ENCODE measurements at regions not wholly inside any gene's neighbourhood (a gene's known extent, or its start where the extent isn't known, plus 50 kb on each side); places are given as distances from the start of the nearest gene placed in this dataset.
"Not testable (repeated sequence)": the region's sequence is repeated elsewhere in the genome, so short reads cannot be mapped to it uniquely, and the experiment has no call there.

DNA sequence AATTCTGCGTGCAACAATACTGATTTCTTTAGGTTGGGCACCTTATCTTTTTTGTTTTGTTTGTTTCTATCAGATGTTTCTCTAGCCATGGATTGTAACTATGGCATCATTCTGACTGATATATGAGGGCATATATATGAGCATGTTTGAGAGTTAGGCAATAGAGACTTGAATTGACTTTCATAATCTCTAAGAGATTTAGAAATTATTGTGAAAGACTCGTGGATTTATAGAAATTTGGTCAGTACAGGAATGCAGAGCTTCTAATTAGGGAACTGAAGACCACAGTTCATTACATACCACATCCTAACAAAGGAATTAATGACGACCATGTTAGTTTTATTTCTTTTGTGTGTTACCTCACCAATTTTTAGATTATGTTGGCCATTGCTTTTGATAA is 546.0 kb upstream of the GRAMD2B start:
- no peak for DNase-seq
- in situ Hi-C loops (cut with HindIII; ENCODE audit: low pct_ligation_motif_present, low pct_unique_long_range_greater_than_20kb, low sequenced_read_pairs) = no loop called here

DNA sequence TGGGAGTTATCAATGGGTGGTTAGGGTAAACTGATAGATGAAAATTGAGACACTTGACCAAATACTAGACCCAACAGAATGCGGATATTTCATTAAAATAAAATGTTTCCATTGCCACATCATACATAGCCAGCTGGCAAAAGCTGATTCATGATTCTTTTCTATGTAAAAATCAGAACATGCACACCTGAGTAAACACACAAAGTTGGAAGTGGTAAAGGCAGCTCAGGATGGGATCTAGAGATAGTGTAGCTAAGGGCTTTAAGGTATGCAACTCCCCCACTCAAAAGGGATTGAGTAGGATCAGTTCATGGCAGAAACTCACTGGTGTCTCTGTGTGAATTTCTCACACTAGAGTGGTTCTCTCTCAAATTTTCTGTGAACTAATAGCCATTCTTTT is 541.1 kb upstream of the GRAMD2B start:
- in situ Hi-C loops (cut with HindIII; ENCODE audit: low pct_ligation_motif_present, low pct_unique_long_range_greater_than_20kb, low sequenced_read_pairs) = no loop called here

DNA sequence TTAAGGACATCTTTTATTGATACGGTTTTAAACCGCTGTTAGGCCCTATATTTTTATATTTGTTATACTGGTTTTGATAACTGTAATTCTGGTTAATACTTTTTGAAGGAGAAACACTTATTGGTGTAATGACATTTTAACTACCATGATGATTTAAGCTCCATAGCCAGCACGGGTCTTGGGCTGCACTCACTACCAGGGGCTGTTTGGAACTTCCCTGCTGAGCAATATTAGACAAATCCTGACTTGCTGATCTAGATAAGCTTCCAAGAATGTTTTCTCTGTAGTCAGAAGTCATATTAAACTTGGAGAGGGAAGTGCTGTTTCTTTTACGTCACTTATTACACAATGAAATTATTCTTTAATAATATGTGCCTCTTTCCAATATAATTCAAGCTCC is 540.0 kb upstream of the GRAMD2B start:
- in situ Hi-C loops (cut with HindIII; ENCODE audit: low pct_ligation_motif_present, low pct_unique_long_range_greater_than_20kb, low sequenced_read_pairs) = no loop called here
- no peak for DNase-seq

More for the DNA sequence above, 541.1 kb upstream of the GRAMD2B start:
- no peak for DNase-seq

DNA sequence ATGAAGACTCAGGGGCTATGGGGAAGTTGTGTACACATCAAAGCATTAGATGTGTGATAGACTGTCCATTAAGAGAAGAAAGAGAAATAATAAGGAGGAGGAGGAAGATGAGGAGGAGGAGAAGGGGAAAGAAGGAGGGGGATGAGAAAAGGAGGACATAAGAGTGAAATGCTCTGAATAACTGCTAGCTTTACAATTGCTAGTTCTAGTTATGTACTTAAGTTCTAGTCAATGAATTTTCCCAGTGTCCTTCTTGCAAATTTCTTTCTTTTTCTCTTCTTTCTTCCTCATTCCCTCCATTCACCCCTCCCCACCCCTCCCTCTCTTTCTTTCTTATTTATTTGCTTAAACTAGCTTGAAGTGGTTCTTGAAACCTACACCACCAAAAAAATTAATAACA is 534.9 kb upstream of the GRAMD2B start:
- no peak for DNase-seq
- in situ Hi-C loops (cut with HindIII; ENCODE audit: low pct_ligation_motif_present, low pct_unique_long_range_greater_than_20kb, low sequenced_read_pairs) = no loop called here

DNA sequence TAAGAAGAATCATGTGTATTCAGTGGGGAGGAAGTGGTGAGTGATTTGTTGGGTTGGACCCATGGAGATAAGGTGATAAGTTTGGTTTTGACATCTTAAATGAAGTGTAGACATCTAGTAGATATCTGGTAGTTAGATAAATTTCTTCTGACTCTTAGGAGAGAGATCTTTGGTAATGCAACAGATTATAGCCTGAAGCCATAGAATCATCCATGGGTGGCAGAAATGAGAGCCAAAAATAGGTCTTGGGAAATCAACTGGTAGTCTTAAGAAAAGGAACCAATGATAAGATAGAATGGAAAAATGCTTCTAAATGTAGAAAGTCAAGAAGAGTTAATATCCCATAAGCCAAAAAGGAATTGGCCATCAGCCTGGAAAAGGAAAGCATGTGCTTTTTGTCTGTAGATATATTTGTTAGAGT is 532.7 kb upstream of the GRAMD2B start:
- in situ Hi-C loops (cut with HindIII; ENCODE audit: low pct_ligation_motif_present, low pct_unique_long_range_greater_than_20kb, low sequenced_read_pairs) = no loop called here
- DNase-seq = no peak

- in situ Hi-C loops (cut with HindIII; ENCODE audit: low pct_ligation_motif_present, low pct_unique_long_range_greater_than_20kb, low sequenced_read_pairs) = no loop called here
- DNase-seq = no peak
Measured at GRCh38 chr5:125891061-125891725, 532.0 kb upstream of the GRAMD2B start.

- in situ Hi-C loops (cut with HindIII; ENCODE audit: low pct_ligation_motif_present, low pct_unique_long_range_greater_than_20kb, low sequenced_read_pairs) = no loop called here
- no peak for DNase-seq
Measured at GRCh38 chr5:125894383-125894782, 528.8 kb upstream of the GRAMD2B start.

DNA sequence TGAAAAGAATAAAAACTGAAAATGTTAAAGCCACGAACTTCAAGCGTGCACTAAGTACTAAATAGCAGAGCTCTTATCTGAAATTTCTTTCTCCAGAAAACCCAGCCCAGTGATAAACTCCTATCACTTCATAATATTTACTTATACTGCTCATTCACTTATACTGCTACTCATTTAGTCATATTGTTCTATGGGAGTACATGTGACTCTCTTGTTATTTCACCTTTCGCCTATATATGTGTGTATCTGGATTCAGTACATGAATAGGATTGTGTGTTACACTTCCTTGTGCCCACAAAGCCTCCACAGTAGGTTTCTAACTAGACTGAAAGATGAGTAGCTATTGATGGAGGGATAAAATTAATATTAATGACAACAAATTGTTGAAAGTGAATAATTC is 526.8 kb upstream of the GRAMD2B start:
- in situ Hi-C loops (cut with HindIII; ENCODE audit: low pct_ligation_motif_present, low pct_unique_long_range_greater_than_20kb, low sequenced_read_pairs) = no loop called here
- DNase-seq = no peak

DNA sequence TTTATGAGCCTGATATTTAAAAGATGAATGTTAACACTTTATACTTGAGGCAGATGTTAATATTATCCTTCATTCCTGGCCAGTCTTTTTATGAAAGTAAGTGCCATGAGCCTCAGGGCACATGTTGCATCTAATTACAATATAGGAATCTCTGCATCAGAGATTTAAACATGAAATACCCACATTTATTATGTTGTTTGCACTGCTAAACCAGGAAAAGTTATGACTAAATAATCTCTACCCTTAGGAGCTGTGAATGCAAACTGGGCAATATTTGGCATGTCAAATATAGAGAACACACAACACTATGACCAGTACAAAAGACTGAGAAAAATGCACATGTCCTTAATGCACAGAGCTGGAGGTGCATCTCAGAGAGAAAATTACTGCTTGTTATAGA is 526.1 kb upstream of the GRAMD2B start:
- DNase-seq = no peak
- in situ Hi-C loops (cut with HindIII; ENCODE audit: low pct_ligation_motif_present, low pct_unique_long_range_greater_than_20kb, low sequenced_read_pairs) = no loop called here

DNA sequence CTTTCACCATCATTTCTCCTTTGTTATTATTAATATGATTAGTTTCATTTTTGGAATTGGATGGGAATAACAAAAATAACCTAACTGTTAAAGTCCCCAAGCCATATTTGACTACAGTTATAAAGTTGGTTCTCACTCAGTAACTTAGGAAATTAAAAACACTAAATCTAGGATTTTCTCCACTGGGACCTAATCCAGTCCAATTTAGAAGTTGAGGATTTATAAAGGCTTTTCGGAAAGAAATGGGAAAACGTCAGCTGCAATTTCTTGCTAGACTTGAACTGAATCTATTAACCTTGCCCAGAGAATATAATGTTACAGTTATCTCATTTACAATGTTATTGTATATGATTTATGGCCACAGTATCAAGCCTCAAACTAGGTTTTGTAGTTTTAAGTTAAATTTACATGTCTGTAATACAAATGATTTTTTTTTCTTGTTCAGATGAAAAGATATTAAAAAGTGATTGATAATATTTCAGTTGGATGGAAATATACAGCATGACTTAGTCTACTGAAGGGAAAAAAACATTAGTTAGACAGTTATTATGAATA is 524.3 kb upstream of the GRAMD2B start:
- DNase-seq = no peak
- in situ Hi-C loops (cut with HindIII; ENCODE audit: low pct_ligation_motif_present, low pct_unique_long_range_greater_than_20kb, low sequenced_read_pairs) = no loop called here

DNA sequence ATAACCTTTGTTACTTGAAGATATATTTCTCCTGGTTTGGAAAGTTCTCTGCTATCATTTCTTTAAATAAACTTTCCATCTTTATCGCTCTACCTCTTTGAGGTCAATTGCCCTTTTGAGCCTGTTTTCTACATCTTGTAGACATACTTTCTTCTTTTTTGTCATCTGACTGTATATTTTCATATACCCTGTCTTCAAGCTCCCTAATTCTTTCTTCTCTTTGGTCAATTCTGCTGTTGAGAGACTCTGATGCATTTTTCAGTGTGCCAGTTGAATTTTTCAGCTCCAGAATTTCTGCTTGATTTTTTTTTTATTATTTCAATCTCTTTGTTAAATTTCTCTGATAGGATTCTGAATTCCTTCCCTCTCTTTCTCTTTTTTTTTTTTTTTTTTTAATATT is 511.2 kb upstream of the GRAMD2B start:
- no peak for DNase-seq
- in situ Hi-C loops (cut with HindIII; ENCODE audit: low pct_ligation_motif_present, low pct_unique_long_range_greater_than_20kb, low sequenced_read_pairs) = no loop called here

- in situ Hi-C loops (cut with HindIII; ENCODE audit: low pct_ligation_motif_present, low pct_unique_long_range_greater_than_20kb, low sequenced_read_pairs) = no loop called here
- DNase-seq = no peak
Measured at GRCh38 chr5:125913200-125913599, 510.0 kb upstream of the GRAMD2B start.

DNA sequence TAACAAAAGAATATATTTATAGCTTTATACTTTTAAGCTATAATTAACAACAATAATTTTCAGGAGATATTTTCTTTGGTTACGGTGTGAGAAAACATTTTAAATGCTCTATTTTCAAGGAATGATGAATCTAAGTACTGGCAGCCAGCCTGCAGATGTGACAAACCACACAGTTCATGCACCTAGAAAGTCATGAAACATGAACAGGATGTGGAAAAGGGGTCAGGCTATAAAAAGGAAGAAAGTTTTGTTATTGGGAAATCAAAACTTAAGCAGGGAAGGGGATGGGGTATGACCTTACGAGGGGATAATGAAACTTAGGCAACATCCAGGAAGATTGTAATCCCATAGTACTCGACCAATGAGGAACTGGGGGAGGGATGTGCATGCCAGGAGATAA is 508.7 kb upstream of the GRAMD2B start:
- no peak for DNase-seq
- in situ Hi-C loops (cut with HindIII; ENCODE audit: low pct_ligation_motif_present, low pct_unique_long_range_greater_than_20kb, low sequenced_read_pairs) = no loop called here

DNA sequence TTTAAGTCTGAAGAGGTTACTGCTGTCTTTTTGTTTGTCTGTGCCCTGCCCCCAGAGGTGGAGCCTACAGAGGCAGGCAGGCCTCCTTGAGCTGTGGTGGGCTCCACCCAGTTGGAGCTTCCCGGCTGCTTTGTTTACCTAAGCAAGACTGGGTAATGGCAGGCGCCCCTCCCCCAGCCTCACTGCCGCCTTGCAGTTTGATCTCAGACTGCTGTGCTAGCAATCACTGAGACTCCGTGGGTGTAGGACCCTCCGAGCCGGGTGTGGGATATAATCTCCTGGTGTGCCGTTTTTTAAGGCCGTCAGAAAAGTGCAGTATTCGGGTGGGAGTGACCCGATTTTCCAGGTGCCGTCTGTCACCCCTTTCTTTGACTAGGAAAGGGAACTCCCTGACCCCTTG is 499.3 kb upstream of the GRAMD2B start:
- in situ Hi-C loops (cut with HindIII; ENCODE audit: low pct_ligation_motif_present, low pct_unique_long_range_greater_than_20kb, low sequenced_read_pairs); DNase-seq: not testable (repeated sequence)

DNA sequence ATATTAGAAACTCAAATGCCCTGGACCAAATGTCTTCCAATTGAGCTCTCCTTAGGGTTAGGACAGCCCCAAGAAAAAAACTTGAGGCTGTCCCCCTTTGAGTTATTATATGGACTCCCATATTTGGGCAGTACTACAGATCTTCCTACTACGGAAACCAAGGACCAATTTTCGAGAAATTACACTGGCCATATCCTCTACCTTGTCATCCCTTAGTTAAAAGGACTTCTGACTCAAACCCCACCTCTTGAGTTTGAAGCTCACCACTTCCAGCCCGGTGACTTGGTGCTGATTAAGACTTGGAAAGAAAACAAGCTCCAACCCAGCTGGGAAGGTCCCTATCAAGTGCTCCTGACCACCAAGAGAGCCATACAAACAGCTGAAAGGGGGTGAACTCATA is 497.0 kb upstream of the GRAMD2B start:
- DNase-seq = no peak
- in situ Hi-C loops (cut with HindIII; ENCODE audit: low pct_ligation_motif_present, low pct_unique_long_range_greater_than_20kb, low sequenced_read_pairs) = no loop called here

DNA sequence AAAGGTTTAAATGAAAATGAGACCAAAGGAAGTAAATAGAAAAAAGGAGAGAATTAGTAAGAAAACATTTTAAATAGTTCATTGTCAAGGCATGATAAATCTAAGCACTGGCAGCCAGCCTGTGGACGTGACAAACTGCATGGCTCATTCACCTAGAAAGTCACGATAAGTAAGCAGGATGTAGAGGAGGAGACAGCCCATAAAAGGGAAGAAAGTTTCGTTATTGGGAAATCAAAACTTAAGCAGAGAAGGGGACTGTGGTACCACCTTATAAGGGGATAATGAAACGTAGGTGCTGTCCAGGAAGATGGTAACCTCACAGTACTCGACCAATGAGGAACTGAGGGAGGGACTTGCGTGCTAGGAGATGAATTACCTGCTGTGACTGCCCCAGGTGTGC is 494.5 kb upstream of the GRAMD2B start:
- no peak for DNase-seq
- in situ Hi-C loops (cut with HindIII; ENCODE audit: low pct_ligation_motif_present, low pct_unique_long_range_greater_than_20kb, low sequenced_read_pairs) = no loop called here

DNA sequence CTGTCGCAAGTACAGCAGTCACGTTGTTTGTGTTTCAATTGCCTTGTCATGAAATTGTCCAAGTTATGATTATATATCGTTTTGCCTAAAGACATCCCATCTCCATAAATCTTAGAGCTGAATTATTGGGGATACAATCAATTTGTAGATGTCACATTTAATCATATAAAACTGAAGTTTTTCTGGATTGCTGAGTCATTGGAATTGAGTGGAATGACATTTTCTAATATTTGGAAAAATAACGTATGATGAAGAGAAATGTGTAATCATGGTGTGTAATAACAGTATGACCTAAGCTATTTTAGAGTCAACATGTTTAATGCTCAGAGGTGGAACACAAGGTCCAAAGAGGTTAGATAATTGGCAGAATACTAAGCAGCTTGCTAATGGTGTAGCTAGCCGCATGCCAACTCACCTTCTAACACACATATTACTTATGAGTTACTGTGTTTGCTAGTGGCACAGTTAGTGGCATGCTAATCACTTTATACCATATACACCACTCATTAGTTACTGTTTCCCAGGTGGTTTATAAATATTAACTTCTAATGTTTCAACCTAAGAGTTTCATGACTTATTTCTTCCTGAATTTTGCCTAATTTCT is 473.1 kb upstream of the GRAMD2B start:
- in situ Hi-C loops (cut with HindIII; ENCODE audit: low pct_ligation_motif_present, low pct_unique_long_range_greater_than_20kb, low sequenced_read_pairs) = no loop called here
- no peak for DNase-seq

GRCh38 chr5:125961150-125961549 is 462.1 kb upstream of the GRAMD2B start:
- in situ Hi-C loops (cut with HindIII; ENCODE audit: low pct_ligation_motif_present, low pct_unique_long_range_greater_than_20kb, low sequenced_read_pairs) = no loop called here
- DNase-seq = no peak

GRCh38 chr5:125965577-125965976 is 457.6 kb upstream of the GRAMD2B start:
- in situ Hi-C loops (cut with HindIII; ENCODE audit: low pct_ligation_motif_present, low pct_unique_long_range_greater_than_20kb, low sequenced_read_pairs) = no loop called here
- DNase-seq = no peak

GRCh38 chr5:125967576-125967975 is 455.6 kb upstream of the GRAMD2B start:
- in situ Hi-C loops (cut with HindIII; ENCODE audit: low pct_ligation_motif_present, low pct_unique_long_range_greater_than_20kb, low sequenced_read_pairs) = no loop called here
- DNase-seq = no peak
